Activated CD4-positive, alpha-beta T cell treated with anti-CD3 and anti-CD28 coated beads, Interleukin-2, amount 50 U/mL, for 48 hours (primary cell): ENCODE measurements at regions not wholly inside any gene's neighbourhood (a gene's known extent, or its start where the extent isn't known, plus 50 kb on each side); places are given as distances from the start of the nearest gene placed in this dataset.
"Not testable (repeated sequence)": the region's sequence is repeated elsewhere in the genome, so short reads cannot be mapped to it uniquely, and the experiment has no call there.

Experiments used
- DNase-seq, 2 experiments: peaks; one replicate each; pipeline ENCODE4 v3.0.0-alpha.2; 2020

- no peak for DNase-seq
Observed at GRCh38 chr6:98044151-98044561, 761.1 kb upstream of the MMS22L start.

GRCh38 chr6:98044791-98045470 is 761.9 kb upstream of the MMS22L start:
- no peak for DNase-seq

- DNase-seq = no peak
Observed at GRCh38 chr6:98047164-98047563, 764.1 kb upstream of the MMS22L start.

GRCh38 chr6:98047871-98048270 is 764.9 kb upstream of the MMS22L start:
- DNase-seq = no peak

GRCh38 chr6:98054453-98054852 is 771.4 kb upstream of the MMS22L start:
- DNase-seq = no peak

- no peak for DNase-seq
Observed at GRCh38 chr6:98056955-98057354, 773.9 kb upstream of the MMS22L start.

GRCh38 chr6:98067375-98067774 is 767.0 kb upstream of the POU3F2 start:
- no peak for DNase-seq

- not testable (repeated sequence) for DNase-seq
Observed at GRCh38 chr6:98088537-98088936, 745.8 kb upstream of the POU3F2 start.

- DNase-seq = no peak
Observed at GRCh38 chr6:98092331-98092730, 742.0 kb upstream of the POU3F2 start.

GRCh38 chr6:98094696-98095095 is 739.7 kb upstream of the POU3F2 start:
- DNase-seq = no peak

- no peak for DNase-seq
Observed at GRCh38 chr6:98107801-98108200, 726.6 kb upstream of the POU3F2 start.

- DNase-seq = no peak
Observed at GRCh38 chr6:98116455-98116854, 717.9 kb upstream of the POU3F2 start.

- DNase-seq = no peak
Observed at GRCh38 chr6:98117068-98117467, 717.3 kb upstream of the POU3F2 start.

- DNase-seq = no peak
Observed at GRCh38 chr6:98118397-98119045, 715.9 kb upstream of the POU3F2 start.

- no peak for DNase-seq
Observed at GRCh38 chr6:98124171-98124570, 710.2 kb upstream of the POU3F2 start.

GRCh38 chr6:98131290-98131990 is 702.9 kb upstream of the POU3F2 start:
- DNase-seq = no peak

GRCh38 chr6:98136333-98136732 is 698.0 kb upstream of the POU3F2 start:
- DNase-seq = no peak

GRCh38 chr6:98137391-98137790 is 697.0 kb upstream of the POU3F2 start:
- DNase-seq = no peak

- no peak for DNase-seq
Observed at GRCh38 chr6:98142839-98143238, 691.5 kb upstream of the POU3F2 start.

GRCh38 chr6:98146656-98147055 is 687.7 kb upstream of the POU3F2 start:
- DNase-seq = no peak

GRCh38 chr6:98156580-98156979 is 677.8 kb upstream of the POU3F2 start:
- DNase-seq = no peak

GRCh38 chr6:98179606-98180005 is 654.8 kb upstream of the POU3F2 start:
- DNase-seq = no peak

GRCh38 chr6:98200084-98200483 is 634.3 kb upstream of the POU3F2 start:
- no peak for DNase-seq

- no peak for DNase-seq
Observed at GRCh38 chr6:98203170-98203806, 631.1 kb upstream of the POU3F2 start.
